ENCODE measurements at regions not wholly inside any gene's neighbourhood (a gene's known extent, or its start where the extent isn't known, plus 50 kb on each side); places are given as distances from the start of the nearest gene placed in this dataset.

- TF ChIP-seq CTCF (IDR thresholded peaks at IDR 0.05) (no peak), EP300 (IDR thresholded peaks at IDR 0.05) (no peak), POLR2A (IDR thresholded peaks at IDR 0.05; ENCODE audit: low read depth) (no peak), POLR2AphosphoS5 (IDR thresholded peaks at IDR 0.05) (no peak)
These were observed 68.5 kb downstream of the ETAA1 start for GRCh38 chr2:67465623-67466022.
